Neural progenitor cell (in vitro differentiated cells): ENCODE measurements at regions not wholly inside any gene's neighbourhood (a gene's known extent, or its start where the extent isn't known, plus 50 kb on each side); places are given as distances from the start of the nearest gene placed in this dataset.
A peak's percentile ranks its signal among the peaks of the same experiment; 100 is the strongest.

Experiments
- DNase-seq: peaks from one replicate; pipeline ENCODE4 v3.0.0-alpha.2; 2016; ENCODE audit warnings: low spot score
- H2AFZ ChIP-seq: fragments of 200-600 bp; sonication (generic); replicated peaks from 2 replicates; pipeline ENCODE4 v1.6.1; 2016; ENCODE audit warnings: antibody characterized with exemption
- H3F3A ChIP-seq: fragments of 200-600 bp; sonication (generic); 2 replicates; pipeline ENCODE4 v1.6.1; 2016; ENCODE audit warnings: antibody characterized with exemption, low read depth
- H3K27ac ChIP-seq: fragments of 200-600 bp; sonication (generic); 2 replicates; pipeline ENCODE4 v1.5.1; 2016; ENCODE audit warnings: mild to moderate bottlenecking
- H3K27me3 ChIP-seq: fragments of 200-600 bp; sonication (generic); 2 replicates; pipeline ENCODE4 v1.6.1; 2016; ENCODE audit warnings: mild to moderate bottlenecking, moderate library complexity
- H3K36me3 ChIP-seq: fragments of 200-600 bp; sonication (generic); 2 replicates; pipeline ENCODE4 v1.5.1; 2016
- H3K4me1 ChIP-seq: fragments of 200-600 bp; sonication (generic); 2 replicates; pipeline ENCODE4 v1.6.1; 2016; ENCODE audit warnings: mixed run types
- H3K4me2 ChIP-seq: fragments of 200-600 bp; sonication (generic); 2 replicates; pipeline ENCODE4 v1.6.1; 2016
- H3K4me3 ChIP-seq: fragments of 200-600 bp; sonication (generic); 2 replicates; pipeline ENCODE4 v1.5.1; 2016
- H3K79me2 ChIP-seq: fragments of 200-600 bp; sonication (generic); 2 replicates; pipeline ENCODE4 v1.6.1; 2016; ENCODE audit warnings: low read depth
- H3K9ac ChIP-seq: fragments of 200-600 bp; sonication (generic); 2 replicates; pipeline ENCODE4 v1.6.1; 2016
- H3K9me3 ChIP-seq: fragments of 200-600 bp; sonication (generic); 2 replicates; pipeline ENCODE4 v1.5.1; 2016; ENCODE audit warnings: low read depth
- H4K20me1 ChIP-seq: fragments of 200-600 bp; sonication (generic); 2 replicates; pipeline ENCODE4 v1.6.1; 2016; ENCODE audit warnings: low read depth
- H3K27ac Mint-ChIP-seq: 3 replicates; pipeline ENCODE4 v1.8.0; 2021; ENCODE audit warnings: mixed read lengths
- H3K27me3 Mint-ChIP-seq: 2 replicates; pipeline ENCODE4 v1.8.0; 2022; ENCODE audit warnings: low read depth, mild to moderate bottlenecking, inconsistent platforms, moderate library complexity, mixed read lengths; ENCODE audit not compliant: insufficient read depth
- H3K36me3 Mint-ChIP-seq: 3 replicates; pipeline ENCODE4 v1.8.0; 2021; ENCODE audit warnings: mixed read lengths
- H3K4me1 Mint-ChIP-seq: 3 replicates; pipeline ENCODE4 v1.8.0; 2021; ENCODE audit warnings: mixed read lengths
- H3K4me3 Mint-ChIP-seq: 3 replicates; pipeline ENCODE4 v1.8.0; 2021; ENCODE audit warnings: mild to moderate bottlenecking, moderate library complexity, mixed read lengths
- H3K9me3 Mint-ChIP-seq: 3 replicates; pipeline ENCODE4 v1.8.0; 2020; ENCODE audit warnings: mixed read lengths
- CTCF ChIP-seq: fragments of 200-600 bp; sonication (generic); IDR thresholded peaks from 2 replicates; pipeline ENCODE4 v1.5.1; 2017; ENCODE audit warnings: antibody characterized with exemption, mild to moderate bottlenecking
- EZH2 ChIP-seq: fragments of 200-600 bp; sonication (generic); IDR thresholded peaks from 2 replicates; pipeline ENCODE4 v1.6.1; 2017; ENCODE audit warnings: antibody characterized with exemption, mild to moderate bottlenecking, moderate library complexity
- EZH2phosphoT487 ChIP-seq: fragments of 200-600 bp; sonication (generic); IDR thresholded peaks from 2 replicates; pipeline ENCODE4 v1.6.1; 2017; ENCODE audit warnings: antibody characterized with exemption

- Histone ChIP-seq H3K36me3 (no peaks in the 10 kb centered on the region), H3K4me1 (no peaks in the 10 kb centered on the region), H3K27me3 (no peaks in the 10 kb centered on the region), H3K9me3 (no peaks in the 10 kb centered on the region), H4K20me1 (no peaks in the 10 kb centered on the region), H3K27ac (no peak overlapping the region), H3F3A (no peaks in the 10 kb centered on the region), H3K79me2 (no peaks in the 10 kb centered on the region), H3K4me2 (no peak overlapping the region), H2AFZ (peak overlapping the region; percentile 51), H3K9ac (no peak overlapping the region), H3K4me3 (no peak overlapping the region)
- TF ChIP-seq CTCF (no peak), EZH2 (no peak), EZH2phosphoT487 (no peak)
- peaks cover 3% of the 10 kb centered on the region for H3K4me1 Mint-ChIP-seq
- H3K36me3 Mint-ChIP-seq: no peaks in the 10 kb centered on the region
- H3K27ac Mint-ChIP-seq: no peak overlapping the region
- no peak overlapping the region for H3K4me3 Mint-ChIP-seq
- no peaks in the 10 kb centered on the region for H3K27me3 Mint-ChIP-seq
- no peak for DNase-seq
- no peaks in the 10 kb centered on the region for H3K9me3 Mint-ChIP-seq
Observed at GRCh38 chr12:13504736-13505135, 308.2 kb downstream of the EMP1 start.

GRCh38 chr12:13504074-13504473 lies 307.5 kb downstream of the EMP1 start:
- Mint-ChIP-seq H3K9me3 (no peaks in the 10 kb centered on the region), H3K4me3 (no peak overlapping the region), H3K27me3 (no peaks in the 10 kb centered on the region), H3K27ac (no peak overlapping the region), H3K36me3 (no peaks in the 10 kb centered on the region), H3K4me1 (peaks cover 7% of the 10 kb centered on the region)
- H3K9me3 ChIP-seq: no peaks in the 10 kb centered on the region
- no peaks in the 10 kb centered on the region for H3K79me2 ChIP-seq
- no peaks in the 10 kb centered on the region for H3K36me3 ChIP-seq
- no peak overlapping the region for H3K27ac ChIP-seq
- peaks cover 2% of the 10 kb centered on the region for H3K4me1 ChIP-seq
- no peak for DNase-seq
- H3F3A ChIP-seq: no peaks in the 10 kb centered on the region
- H3K4me2 ChIP-seq: no peak overlapping the region
- H3K27me3 ChIP-seq: no peaks in the 10 kb centered on the region
- H3K9ac ChIP-seq: no peak overlapping the region
- TF ChIP-seq CTCF (no peak), EZH2phosphoT487 (no peak), EZH2 (no peak)
- H4K20me1 ChIP-seq: no peaks in the 10 kb centered on the region
- H2AFZ ChIP-seq: peak overlapping the region; percentile 51
- H3K4me3 ChIP-seq: no peak overlapping the region

GRCh38 chr12:13503094-13503835 lies 306.7 kb downstream of the EMP1 start:
- no peak overlapping the region for H2AFZ ChIP-seq
- no peak overlapping the region for H3K4me2 ChIP-seq
- no peaks in the 10 kb centered on the region for H3F3A ChIP-seq
- H3K9me3 ChIP-seq: no peaks in the 10 kb centered on the region
- H3K36me3 ChIP-seq: no peaks in the 10 kb centered on the region
- H3K4me3 Mint-ChIP-seq: no peak overlapping the region
- H3K9ac ChIP-seq: no peak overlapping the region
- H3K27ac Mint-ChIP-seq: no peak overlapping the region
- H3K27ac ChIP-seq: no peak overlapping the region
- peaks cover 11% of the 10 kb centered on the region for H3K4me1 Mint-ChIP-seq
- no peak overlapping the region for H3K4me3 ChIP-seq
- TF ChIP-seq CTCF (no peak), EZH2 (no peak), EZH2phosphoT487 (no peak)
- peaks cover 5% of the 10 kb centered on the region for H3K4me1 ChIP-seq
- no peaks in the 10 kb centered on the region for H3K79me2 ChIP-seq
- peaks cover 2% of the 10 kb centered on the region for H3K27me3 Mint-ChIP-seq
- no peak for DNase-seq
- H4K20me1 ChIP-seq: no peaks in the 10 kb centered on the region
- no peaks in the 10 kb centered on the region for H3K27me3 ChIP-seq
- no peaks in the 10 kb centered on the region for H3K36me3 Mint-ChIP-seq
- no peaks in the 10 kb centered on the region for H3K9me3 Mint-ChIP-seq
